Keratinocyte (primary cell): ENCODE measurements at regions not wholly inside any gene's neighbourhood (a gene's known extent, or its start where the extent isn't known, plus 50 kb on each side); places are given as distances from the start of the nearest gene placed in this dataset.

Experiments
- DNase-seq: peaks from one replicate; pipeline ENCODE4 v3.0.0-alpha.2; 2011; ENCODE audit warnings: low read depth, missing footprints, low spot score
- FAIRE-seq: peaks from 2 replicates; lab custom pipeline; 2011; peaks lifted over from hg19 to GRCh38; lab: Jason Lieb, UNC
- H2AFZ ChIP-seq: 2 replicates; pipeline ENCODE4 v1.6.0; 2012; ENCODE audit warnings: low read length, control low read depth, inconsistent platforms; ENCODE audit not compliant: control insufficient read depth
- H3K27ac ChIP-seq: 2 replicates; pipeline ENCODE4 v1.5.1; 2011; ENCODE audit warnings: low read length; ENCODE audit not compliant: control insufficient read depth, insufficient read depth
- H3K27me3 ChIP-seq: 3 replicates; pipeline ENCODE4 v1.6.0; 2011; ENCODE audit warnings: low read length; ENCODE audit not compliant: control insufficient read depth, insufficient read depth; ENCODE audit errors: extremely low read depth
- H3K36me3 ChIP-seq, 2 experiments: 2 replicates in 1 of 2; 3 replicates in 1 of 2; pipeline ENCODE4 v1.5.1; 2011; ENCODE audit warnings: low read length in 2 of 2, mild to moderate bottlenecking in 1 of 2; ENCODE audit not compliant: control insufficient read depth in 2 of 2, insufficient read depth in 2 of 2; ENCODE audit errors: extremely low read depth in 1 of 2
- H3K4me1 ChIP-seq: 3 replicates; pipeline ENCODE4 v1.5.1; 2011; ENCODE audit warnings: low read length; ENCODE audit not compliant: control insufficient read depth, insufficient read depth; ENCODE audit errors: extremely low read depth
- H3K4me2 ChIP-seq: 3 replicates; pipeline ENCODE4 v1.6.0; 2011; ENCODE audit warnings: low read depth, low read length; ENCODE audit not compliant: control insufficient read depth, insufficient read depth; ENCODE audit errors: extremely low read depth
- H3K4me3 ChIP-seq, 3 experiments: fragments of 200-600 bp in 1 of 3; sonication (generic) in 1 of 3; 2 replicates in 2 of 3; 3 replicates in 1 of 3; pipeline ENCODE4 v1.5.1; 2011 to 2016; ENCODE audit warnings: low read length in 3 of 3, mild to moderate bottlenecking in 3 of 3, control low read depth in 2 of 3, inconsistent platforms in 1 of 3, low read depth in 1 of 3, mixed read lengths in 1 of 3, mixed run types in 1 of 3, moderate library complexity in 1 of 3; ENCODE audit not compliant: control insufficient read depth in 2 of 3, insufficient read depth in 2 of 3; ENCODE audit errors: extremely low read depth in 1 of 3
- H3K79me2 ChIP-seq: 2 replicates; pipeline ENCODE4 v1.6.0; 2012; ENCODE audit warnings: low read length; ENCODE audit not compliant: control insufficient read depth, insufficient read depth
- H3K9ac ChIP-seq: 3 replicates; pipeline ENCODE4 v1.6.0; 2011; ENCODE audit warnings: low read length; ENCODE audit not compliant: control insufficient read depth, insufficient read depth; ENCODE audit errors: extremely low read depth
- H3K9me1 ChIP-seq: 3 replicates; pipeline ENCODE4 v1.6.0; 2011; ENCODE audit warnings: low read length; ENCODE audit not compliant: control insufficient read depth, insufficient read depth; ENCODE audit errors: extremely low read depth
- H3K9me3 ChIP-seq: 2 replicates; pipeline ENCODE4 v1.5.1; 2012; ENCODE audit warnings: low read depth, low read length; ENCODE audit not compliant: control insufficient read depth
- H4K20me1 ChIP-seq: 3 replicates; pipeline ENCODE4 v1.6.0; 2011; ENCODE audit warnings: low read length; ENCODE audit not compliant: control insufficient read depth, insufficient read depth; ENCODE audit errors: extremely low read depth
- CTCF ChIP-seq, 3 experiments: IDR thresholded peaks in 1 of 3; conservative IDR thresholded peaks in 1 of 3; optimal IDR thresholded peaks in 1 of 3; 2 replicates in 2 of 3; 3 replicates in 1 of 3; pipeline versions ENCODE3 to v1.5.1; 2011; ENCODE audit warnings: low read length in 3 of 3, mild to moderate bottlenecking in 3 of 3, moderate library complexity in 2 of 3, control low read depth in 1 of 3, inconsistent platforms in 1 of 3; ENCODE audit not compliant: insufficient read depth in 2 of 3; ENCODE audit errors: extremely low read depth in 1 of 3
- EZH2 ChIP-seq: IDR thresholded peaks from one replicate; pipeline ENCODE4 v1.6.1; 2012; ENCODE audit warnings: inconsistent platforms, mild to moderate bottlenecking, low read length, moderate library complexity
- dilution Hi-C: fragments of 300-500 bp; cut with MboI; formaldehyde crosslinking; loops from one replicate; pipeline ENCODE4 v1.7.0; 2020; ENCODE audit warnings: low sequenced_read_pairs; ENCODE audit not compliant: extremely low pct_ligation_motif_present

GRCh38 chr6:7008451-7008988 is 99.2 kb upstream of the RREB1 start:
- TF ChIP-seq EZH2: no peak
- no peak for TF ChIP-seq CTCF (optimal IDR thresholded peaks at IDR 0.05 in 1 of 3, IDR thresholded peaks at IDR 0.05 in 1 of 3, conservative IDR thresholded peaks at IDR 0.05 in 1 of 3; ENCODE audit: extremely low read depth in 1 of 3, insufficient read depth in 2 of 3, low read length in 3 of 3)
- H3K9me3 ChIP-seq: no peaks in the 10 kb centered on the region
- no peak for FAIRE-seq
- no peak overlapping the region for H3K4me2 ChIP-seq
- H3K36me3 ChIP-seq: no peaks in the 10 kb centered on the region
- H3K79me2 ChIP-seq: no peaks in the 10 kb centered on the region
- no peak overlapping the region for H3K27ac ChIP-seq
- H3K4me3 ChIP-seq: no peak overlapping the region
- no peaks in the 10 kb centered on the region for H4K20me1 ChIP-seq
- dilution Hi-C loops: no loop called here
- no peak overlapping the region for H2AFZ ChIP-seq
- no peaks in the 10 kb centered on the region for H3K9me1 ChIP-seq
- H3K4me1 ChIP-seq: no peaks in the 10 kb centered on the region
- no peaks in the 10 kb centered on the region for H3K27me3 ChIP-seq
- H3K9ac ChIP-seq: no peak overlapping the region
- DNase-seq: no peak

GRCh38 chr6:7016226-7016625 is 91.5 kb upstream of the RREB1 start:
- Histone ChIP-seq H3K4me3 (no peak overlapping the region), H3K4me1 (no peaks in the 10 kb centered on the region), H3K9me1 (no peaks in the 10 kb centered on the region), H3K9ac (no peak overlapping the region), H3K79me2 (no peaks in the 10 kb centered on the region), H4K20me1 (no peaks in the 10 kb centered on the region), H3K36me3 (no peaks in the 10 kb centered on the region), H3K27ac (no peak overlapping the region), H3K27me3 (no peaks in the 10 kb centered on the region), H3K9me3 (no peaks in the 10 kb centered on the region), H3K4me2 (no peak overlapping the region), H2AFZ (peak overlapping the region; percentile 27)
- no peak for FAIRE-seq
- dilution Hi-C loops: no loop called here
- TF ChIP-seq EZH2 (no peak), CTCF (optimal IDR thresholded peaks at IDR 0.05 in 1 of 3, IDR thresholded peaks at IDR 0.05 in 1 of 3, conservative IDR thresholded peaks at IDR 0.05 in 1 of 3; ENCODE audit: extremely low read depth in 1 of 3, insufficient read depth in 2 of 3, low read length in 3 of 3) (no peak)
- DNase-seq: no peak
